Neural cell (in vitro differentiated cells): ENCODE measurements at regions not wholly inside any gene's neighbourhood (a gene's known extent, or its start where the extent isn't known, plus 50 kb on each side); places are given as distances from the start of the nearest gene placed in this dataset.

Source experiments
- H2AFZ ChIP-seq: fragments of 200-600, 300-800 bp; sonication (generic), shearing (Covaris generic); 2 replicates; pipeline ENCODE4 v1.6.0; 2014; ENCODE audit warnings: low read depth, mild to moderate bottlenecking, antibody characterized with exemption, low read length, moderate library complexity
- H3F3A ChIP-seq: fragments of 200-600 bp; shearing (Covaris generic); 2 replicates; pipeline ENCODE4 v1.6.1; 2016; ENCODE audit warnings: mild to moderate bottlenecking, moderate library complexity, mixed read lengths, antibody characterized with exemption, low read length; ENCODE audit not compliant: insufficient read depth, poor library complexity, severe bottlenecking
- H3K27ac ChIP-seq: fragments of 200-600, 300-800 bp; sonication (generic), shearing (Covaris generic); 2 replicates; pipeline ENCODE4 v1.5.1; 2014; ENCODE audit warnings: mild to moderate bottlenecking, low read length, moderate library complexity
- H3K27me3 ChIP-seq: fragments of 300-800, 200-600 bp; sonication (generic), shearing (Covaris generic); 2 replicates; pipeline ENCODE4 v1.6.0; 2014; ENCODE audit warnings: mild to moderate bottlenecking, low read depth, low read length, moderate library complexity; ENCODE audit not compliant: insufficient read depth
- H3K36me3 ChIP-seq: fragments of 300-800, 200-600 bp; sonication (generic), shearing (Covaris generic); 2 replicates; pipeline ENCODE4 v1.5.1; 2014; ENCODE audit warnings: mild to moderate bottlenecking, antibody characterized with exemption, low read length, moderate library complexity; ENCODE audit not compliant: insufficient read depth
- H3K4me2 ChIP-seq: fragments of 300-800, 200-600 bp; sonication (generic), shearing (Covaris generic); 2 replicates; pipeline ENCODE4 v1.6.0; 2014; ENCODE audit warnings: mild to moderate bottlenecking, low read length
- H3K4me3 ChIP-seq: fragments of 300-800, 200-600 bp; sonication (generic), shearing (Covaris generic); 2 replicates; pipeline ENCODE4 v1.5.1; 2014; ENCODE audit warnings: mild to moderate bottlenecking, low read length, moderate library complexity
- H3K79me2 ChIP-seq: fragments of 200-600 bp; shearing (Covaris generic); replicated peaks from 2 replicates; pipeline ENCODE4 v1.6.0; 2014; ENCODE audit warnings: mild to moderate bottlenecking, low read length, moderate library complexity; ENCODE audit not compliant: insufficient read depth
- H3K9ac ChIP-seq: fragments of 300-800, 200-600 bp; sonication (generic), shearing (Covaris generic); 2 replicates; pipeline ENCODE4 v1.6.1; 2016; ENCODE audit warnings: mild to moderate bottlenecking, low read length, mixed read lengths
- H3K9me2 ChIP-seq: fragments of 200-600 bp; shearing (Covaris generic); 2 replicates; pipeline ENCODE4 v1.6.1; 2016; ENCODE audit warnings: mild to moderate bottlenecking, low read length, mixed read lengths; ENCODE audit not compliant: insufficient read depth
- H3K9me3 ChIP-seq: fragments of 200-600, 300-800 bp; sonication (generic), shearing (Covaris generic); 2 replicates; pipeline ENCODE4 v1.6.1; 2016; ENCODE audit warnings: mild to moderate bottlenecking, mixed run types, low read length, moderate library complexity, mixed read lengths
- H4K20me1 ChIP-seq: fragments of 200-600 bp; shearing (Covaris generic); 2 replicates; pipeline ENCODE4 v1.6.1; 2016; ENCODE audit warnings: mild to moderate bottlenecking, mixed run types; ENCODE audit not compliant: insufficient read depth
- CTCF ChIP-seq: fragments of 450-650 bp; IDR thresholded peaks from 2 replicates; pipeline ENCODE4 v1.5.1; 2014; ENCODE audit warnings: antibody characterized with exemption, mild to moderate bottlenecking, moderate library complexity; ENCODE audit not compliant: poor library complexity, severe bottlenecking
- EP300 ChIP-seq: fragments of 450-650 bp; conservative IDR thresholded peaks from 2 replicates; pipeline ENCODE4 v1.6.1; 2014; ENCODE audit warnings: antibody characterized with exemption, mild to moderate bottlenecking, moderate library complexity; ENCODE audit not compliant: poor library complexity, severe bottlenecking
- EZH2 ChIP-seq: fragments of 200-600, 300-800 bp; shearing (Covaris generic), sonication (generic); IDR thresholded peaks from 2 replicates; pipeline ENCODE4 v1.6.1; 2014; ENCODE audit warnings: antibody characterized with exemption, low read length, borderline replicate concordance, mild to moderate bottlenecking; ENCODE audit not compliant: insufficient read depth, poor library complexity, severe bottlenecking
- MXI1 ChIP-seq: fragments of 450-650 bp; conservative IDR thresholded peaks from 2 replicates; pipeline ENCODE4 v1.6.1; 2014; ENCODE audit warnings: antibody characterized with exemption, mild to moderate bottlenecking; ENCODE audit not compliant: poor library complexity, severe bottlenecking
- POLR2AphosphoS5 ChIP-seq: IDR thresholded peaks from 2 replicates; pipeline ENCODE4 v1.6.1; 2012
- RAD21 ChIP-seq: fragments of 450-650 bp; conservative IDR thresholded peaks from 2 replicates; pipeline ENCODE4 v1.6.1; 2014; ENCODE audit warnings: antibody characterized with exemption, mild to moderate bottlenecking, moderate library complexity
- SMC3 ChIP-seq: fragments of 450-650 bp; conservative IDR thresholded peaks from 2 replicates; pipeline ENCODE4 v1.6.1; 2014; ENCODE audit warnings: antibody characterized with exemption, mild to moderate bottlenecking, moderate library complexity; ENCODE audit not compliant: poor library complexity
- TAF1 ChIP-seq: IDR thresholded peaks from 2 replicates; pipeline ENCODE4 v1.6.1; 2012; ENCODE audit warnings: low read depth
- TF ChIP-seq, protein P1 (sequence below): IDR thresholded peaks from 2 replicates; pipeline ENCODE4 v1.6.1; 2012; ENCODE audit warnings: borderline replicate concordance

DNA sequence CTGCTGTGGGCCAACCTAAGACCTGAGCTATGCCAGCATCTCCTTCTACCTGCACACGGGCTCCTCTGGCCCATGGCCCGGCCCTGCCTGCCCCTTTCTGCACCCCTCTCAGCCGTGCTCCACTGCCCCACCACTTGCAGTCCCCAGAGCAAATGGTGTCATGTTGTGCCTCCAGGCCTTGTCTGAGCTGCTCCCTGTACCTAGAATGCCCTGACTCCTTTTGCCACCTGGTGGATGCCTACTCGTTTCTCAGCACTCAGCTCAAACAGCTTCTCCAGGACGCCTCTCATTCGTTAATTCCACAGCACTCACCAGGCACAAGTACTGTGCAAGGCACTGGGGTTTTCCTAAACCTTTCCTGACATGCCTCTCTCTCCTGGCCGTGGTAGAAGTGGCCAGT lies 63.2 kb upstream of the PNMA1 start:
- Histone ChIP-seq H3K27ac (no peak overlapping the region), H3F3A (no peaks in the 10 kb centered on the region), H3K79me2 (no peaks in the 10 kb centered on the region), H3K9me2 (no peaks in the 10 kb centered on the region), H3K27me3 (no peaks in the 10 kb centered on the region), H3K4me3 (no peak overlapping the region), H3K9ac (no peak overlapping the region), H3K36me3 (no peaks in the 10 kb centered on the region), H3K9me3 (no peaks in the 10 kb centered on the region), H2AFZ (no peak overlapping the region), H3K4me2 (no peak overlapping the region), H4K20me1 (no peaks in the 10 kb centered on the region)
- TF ChIP-seq, protein P1, sequence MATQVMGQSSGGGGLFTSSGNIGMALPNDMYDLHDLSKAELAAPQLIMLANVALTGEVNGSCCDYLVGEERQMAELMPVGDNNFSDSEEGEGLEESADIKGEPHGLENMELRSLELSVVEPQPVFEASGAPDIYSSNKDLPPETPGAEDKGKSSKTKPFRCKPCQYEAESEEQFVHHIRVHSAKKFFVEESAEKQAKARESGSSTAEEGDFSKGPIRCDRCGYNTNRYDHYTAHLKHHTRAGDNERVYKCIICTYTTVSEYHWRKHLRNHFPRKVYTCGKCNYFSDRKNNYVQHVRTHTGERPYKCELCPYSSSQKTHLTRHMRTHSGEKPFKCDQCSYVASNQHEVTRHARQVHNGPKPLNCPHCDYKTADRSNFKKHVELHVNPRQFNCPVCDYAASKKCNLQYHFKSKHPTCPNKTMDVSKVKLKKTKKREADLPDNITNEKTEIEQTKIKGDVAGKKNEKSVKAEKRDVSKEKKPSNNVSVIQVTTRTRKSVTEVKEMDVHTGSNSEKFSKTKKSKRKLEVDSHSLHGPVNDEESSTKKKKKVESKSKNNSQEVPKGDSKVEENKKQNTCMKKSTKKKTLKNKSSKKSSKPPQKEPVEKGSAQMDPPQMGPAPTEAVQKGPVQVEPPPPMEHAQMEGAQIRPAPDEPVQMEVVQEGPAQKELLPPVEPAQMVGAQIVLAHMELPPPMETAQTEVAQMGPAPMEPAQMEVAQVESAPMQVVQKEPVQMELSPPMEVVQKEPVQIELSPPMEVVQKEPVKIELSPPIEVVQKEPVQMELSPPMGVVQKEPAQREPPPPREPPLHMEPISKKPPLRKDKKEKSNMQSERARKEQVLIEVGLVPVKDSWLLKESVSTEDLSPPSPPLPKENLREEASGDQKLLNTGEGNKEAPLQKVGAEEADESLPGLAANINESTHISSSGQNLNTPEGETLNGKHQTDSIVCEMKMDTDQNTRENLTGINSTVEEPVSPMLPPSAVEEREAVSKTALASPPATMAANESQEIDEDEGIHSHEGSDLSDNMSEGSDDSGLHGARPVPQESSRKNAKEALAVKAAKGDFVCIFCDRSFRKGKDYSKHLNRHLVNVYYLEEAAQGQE: no peak
- TF ChIP-seq EP300: no peak
- no peak for TF ChIP-seq SMC3
- TF ChIP-seq TAF1: no peak
- no peak for TF ChIP-seq MXI1
- TF ChIP-seq POLR2AphosphoS5: no peak
- TF ChIP-seq EZH2: no peak
- no peak for TF ChIP-seq RAD21
- TF ChIP-seq CTCF: no peak

DNA sequence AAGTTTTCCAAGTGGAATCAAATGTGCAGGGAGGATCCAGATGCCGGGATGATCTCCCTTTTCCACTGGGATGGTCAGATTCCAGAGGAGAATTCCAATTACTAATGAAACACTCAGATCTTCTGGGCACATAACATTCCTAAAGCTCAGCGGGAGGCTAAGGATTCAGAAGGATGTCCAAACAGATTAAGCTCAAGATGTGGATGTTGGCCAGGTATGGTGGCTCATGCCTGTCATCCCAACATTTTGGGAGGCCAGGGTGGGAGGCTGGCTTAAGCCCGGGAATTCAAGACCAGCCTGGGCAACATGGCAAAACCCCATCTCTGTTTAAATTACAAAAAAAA lies 62.0 kb upstream of the PNMA1 start:
- H3K9me3 ChIP-seq: no peaks in the 10 kb centered on the region
- H3K79me2 ChIP-seq: no peaks in the 10 kb centered on the region
- H3K27me3 ChIP-seq: no peaks in the 10 kb centered on the region
- H3F3A ChIP-seq: no peaks in the 10 kb centered on the region
- no peak overlapping the region for H2AFZ ChIP-seq
- H3K4me3 ChIP-seq: no peak overlapping the region
- H3K4me2 ChIP-seq: no peak overlapping the region
- no peaks in the 10 kb centered on the region for H3K36me3 ChIP-seq
- no peak overlapping the region for H3K9ac ChIP-seq
- no peaks in the 10 kb centered on the region for H4K20me1 ChIP-seq
- TF ChIP-seq EP300 (no peak), RAD21 (no peak), SMC3 (no peak)
- no peaks in the 10 kb centered on the region for H3K9me2 ChIP-seq
- H3K27ac ChIP-seq: no peak overlapping the region
